HG03432 (cell line): ENCODE measurements at regions not wholly inside any gene's neighbourhood (a gene's known extent, or its start where the extent isn't known, plus 50 kb on each side); places are given as distances from the start of the nearest gene placed in this dataset.
"Not testable (repeated sequence)": the region's sequence is repeated elsewhere in the genome, so short reads cannot be mapped to it uniquely, and the experiment has no call there.

Source experiments
- ATAC-seq: cut with Tn5 transposase; IDR thresholded peaks from one replicate; pipeline ENCODE4 v1.9.1; 2021; ENCODE audit warnings: mild to moderate bottlenecking, moderate library complexity; ENCODE audit not compliant: unreplicated experiment

GRCh38 chrY:18325499-18326279, 220.8 kb upstream of the HSFY1 start:
- not testable (repeated sequence) for ATAC-seq

GRCh38 chrY:18326280-18326875, 220.1 kb upstream of the HSFY1 start:
- ATAC-seq = peak; percentile 82

GRCh38 chrY:18342496-18342895, 204.0 kb upstream of the HSFY1 start:
- ATAC-seq = not testable (repeated sequence)
